ENCODE measurements at regions not wholly inside any gene's neighbourhood (a gene's known extent, or its start where the extent isn't known, plus 50 kb on each side); places are given as distances from the start of the nearest gene placed in this dataset.

DNA sequence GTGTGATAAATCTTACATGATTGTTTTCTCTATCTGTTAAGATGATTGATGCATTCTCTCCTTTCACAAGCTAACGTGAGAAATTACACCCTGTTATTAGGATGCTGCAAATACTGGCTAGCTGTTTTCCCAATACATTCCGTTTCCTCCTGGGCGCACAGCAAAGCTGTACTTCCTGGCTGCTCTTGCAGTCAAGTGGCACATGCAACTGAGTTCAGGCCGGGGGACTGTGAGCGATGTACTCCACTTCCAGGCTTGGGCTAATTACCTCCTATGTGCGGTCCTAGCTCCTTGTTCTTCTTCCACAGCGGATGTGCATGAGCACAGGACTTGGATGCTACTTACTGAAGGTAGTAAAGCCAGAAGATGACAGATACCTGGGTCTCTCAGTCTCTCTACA lies 234.9 kb upstream of the SESN3 start:
- H3K27me3 ChIP-seq (replicated peaks; ENCODE audit: control insufficient read depth, insufficient read depth, low read length), result no peaks in the 10 kb centered on the region
- H3K4me3 ChIP-seq (replicated peaks; ENCODE audit: low read depth, low read length), result no peak overlapping the region
- H3K36me3 ChIP-seq (ENCODE audit: control insufficient read depth, insufficient read depth, low read length), result no peaks in the 10 kb centered on the region
- TF ChIP-seq, protein P1, sequence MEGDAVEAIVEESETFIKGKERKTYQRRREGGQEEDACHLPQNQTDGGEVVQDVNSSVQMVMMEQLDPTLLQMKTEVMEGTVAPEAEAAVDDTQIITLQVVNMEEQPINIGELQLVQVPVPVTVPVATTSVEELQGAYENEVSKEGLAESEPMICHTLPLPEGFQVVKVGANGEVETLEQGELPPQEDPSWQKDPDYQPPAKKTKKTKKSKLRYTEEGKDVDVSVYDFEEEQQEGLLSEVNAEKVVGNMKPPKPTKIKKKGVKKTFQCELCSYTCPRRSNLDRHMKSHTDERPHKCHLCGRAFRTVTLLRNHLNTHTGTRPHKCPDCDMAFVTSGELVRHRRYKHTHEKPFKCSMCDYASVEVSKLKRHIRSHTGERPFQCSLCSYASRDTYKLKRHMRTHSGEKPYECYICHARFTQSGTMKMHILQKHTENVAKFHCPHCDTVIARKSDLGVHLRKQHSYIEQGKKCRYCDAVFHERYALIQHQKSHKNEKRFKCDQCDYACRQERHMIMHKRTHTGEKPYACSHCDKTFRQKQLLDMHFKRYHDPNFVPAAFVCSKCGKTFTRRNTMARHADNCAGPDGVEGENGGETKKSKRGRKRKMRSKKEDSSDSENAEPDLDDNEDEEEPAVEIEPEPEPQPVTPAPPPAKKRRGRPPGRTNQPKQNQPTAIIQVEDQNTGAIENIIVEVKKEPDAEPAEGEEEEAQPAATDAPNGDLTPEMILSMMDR (IDR thresholded peaks at IDR 0.05; ENCODE audit: insufficient read depth, low read length, poor library complexity, severe bottlenecking), result no peak
- no peak for DNase-seq (ENCODE audit: extremely low read depth, insufficient read length)

DNA sequence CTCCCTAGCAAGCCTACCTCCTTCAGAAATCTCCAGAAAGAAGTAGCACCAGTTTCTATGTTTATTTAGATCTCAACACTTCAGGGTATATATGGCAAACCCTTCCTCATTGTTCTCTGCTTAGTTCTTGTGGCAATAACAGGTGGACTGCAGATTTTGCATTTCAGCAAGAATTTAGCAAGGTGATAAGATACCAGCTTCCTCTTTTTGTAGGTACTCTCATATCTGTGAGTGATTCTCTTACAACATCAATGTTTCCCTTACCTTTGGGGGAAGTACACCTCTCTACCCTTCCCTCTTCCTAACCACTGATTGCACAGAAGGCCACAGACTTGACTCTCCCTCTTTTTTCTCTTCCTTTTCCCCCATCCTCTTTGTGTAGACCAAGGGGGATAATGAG lies 230.9 kb upstream of the SESN3 start:
- no peaks in the 10 kb centered on the region for H3K36me3 ChIP-seq (ENCODE audit: control insufficient read depth, insufficient read depth, low read length)
- H3K27me3 ChIP-seq (replicated peaks; ENCODE audit: control insufficient read depth, insufficient read depth, low read length), result no peaks in the 10 kb centered on the region
- TF ChIP-seq, protein P1 (IDR thresholded peaks at IDR 0.05; ENCODE audit: insufficient read depth, low read length, poor library complexity, severe bottlenecking), result no peak
- no peak for DNase-seq (ENCODE audit: extremely low read depth, insufficient read length)
- H3K4me3 ChIP-seq (replicated peaks; ENCODE audit: low read depth, low read length), result no peak overlapping the region

DNA sequence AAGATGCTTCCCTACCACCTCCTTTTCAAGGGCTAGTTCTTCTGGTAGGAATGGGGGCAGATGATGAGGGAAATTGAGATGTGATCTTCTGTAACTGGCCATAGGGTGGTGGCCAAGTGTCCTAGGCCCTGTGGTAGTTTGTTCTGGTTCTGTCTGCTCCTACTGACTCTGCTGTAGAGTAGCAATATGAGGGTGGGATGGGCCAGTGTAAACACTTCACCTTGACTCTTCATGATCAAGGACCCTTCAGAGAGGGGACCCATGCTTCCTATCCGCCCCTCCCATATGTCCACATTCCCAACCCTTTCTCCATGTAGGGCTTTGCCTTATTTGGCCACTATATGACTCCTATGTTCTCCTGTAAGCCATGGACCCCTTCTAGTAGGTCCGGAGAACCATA lies 230.3 kb upstream of the SESN3 start:
- no peaks in the 10 kb centered on the region for H3K36me3 ChIP-seq (ENCODE audit: control insufficient read depth, insufficient read depth, low read length)
- TF ChIP-seq, protein P1 (IDR thresholded peaks at IDR 0.05; ENCODE audit: insufficient read depth, low read length, poor library complexity, severe bottlenecking), result no peak
- H3K4me3 ChIP-seq (replicated peaks; ENCODE audit: low read depth, low read length), result no peak overlapping the region
- DNase-seq (ENCODE audit: extremely low read depth, insufficient read length), result no peak
- no peaks in the 10 kb centered on the region for H3K27me3 ChIP-seq (replicated peaks; ENCODE audit: control insufficient read depth, insufficient read depth, low read length)

DNA sequence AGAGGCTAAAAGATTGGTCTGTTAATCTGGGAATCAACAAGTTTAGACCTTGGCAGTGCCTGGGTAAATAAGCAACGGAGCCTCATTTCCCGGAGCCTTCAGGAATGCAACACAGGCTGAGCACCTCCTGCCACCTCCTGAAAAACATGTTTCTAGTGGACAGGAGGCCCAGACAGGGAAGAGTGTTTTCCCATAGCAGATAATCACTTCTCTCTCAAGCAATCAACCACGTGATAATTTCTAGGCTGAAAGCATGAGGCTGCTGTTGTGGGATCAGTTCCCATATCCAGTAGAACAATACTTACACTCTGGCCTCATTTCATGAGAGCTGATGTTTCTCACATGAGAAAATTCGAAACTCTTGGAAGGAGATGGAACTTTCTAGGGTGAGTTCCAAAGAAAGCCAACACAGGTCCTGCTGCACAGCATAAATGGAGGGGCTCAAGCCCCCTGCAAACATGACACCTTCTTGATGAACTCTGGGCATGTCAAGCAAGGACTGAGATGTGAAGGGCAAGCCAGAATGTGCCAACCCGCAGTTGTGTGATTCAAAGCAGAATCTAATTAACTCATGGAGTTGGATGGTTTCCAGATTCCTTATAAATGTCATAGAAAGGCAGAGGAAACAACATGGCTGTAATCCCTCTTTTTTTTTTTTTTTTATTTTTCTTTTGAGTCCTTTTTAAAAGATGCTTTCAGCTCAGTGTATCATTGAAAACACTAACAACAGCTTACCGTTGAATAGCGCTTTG lies 228.5 kb upstream of the SESN3 start:
- Histone ChIP-seq H3K36me3 (ENCODE audit: control insufficient read depth, insufficient read depth, low read length) (no peaks in the 10 kb centered on the region), H3K4me3 (replicated peaks; ENCODE audit: low read depth, low read length) (no peak overlapping the region), H3K27me3 (replicated peaks; ENCODE audit: control insufficient read depth, insufficient read depth, low read length) (no peaks in the 10 kb centered on the region; the same call in 1 of the 2 replicates)
- TF ChIP-seq, protein P1 (IDR thresholded peaks at IDR 0.05; ENCODE audit: insufficient read depth, low read length, poor library complexity, severe bottlenecking), result no peak
- no peak for DNase-seq (ENCODE audit: extremely low read depth, insufficient read length)

DNA sequence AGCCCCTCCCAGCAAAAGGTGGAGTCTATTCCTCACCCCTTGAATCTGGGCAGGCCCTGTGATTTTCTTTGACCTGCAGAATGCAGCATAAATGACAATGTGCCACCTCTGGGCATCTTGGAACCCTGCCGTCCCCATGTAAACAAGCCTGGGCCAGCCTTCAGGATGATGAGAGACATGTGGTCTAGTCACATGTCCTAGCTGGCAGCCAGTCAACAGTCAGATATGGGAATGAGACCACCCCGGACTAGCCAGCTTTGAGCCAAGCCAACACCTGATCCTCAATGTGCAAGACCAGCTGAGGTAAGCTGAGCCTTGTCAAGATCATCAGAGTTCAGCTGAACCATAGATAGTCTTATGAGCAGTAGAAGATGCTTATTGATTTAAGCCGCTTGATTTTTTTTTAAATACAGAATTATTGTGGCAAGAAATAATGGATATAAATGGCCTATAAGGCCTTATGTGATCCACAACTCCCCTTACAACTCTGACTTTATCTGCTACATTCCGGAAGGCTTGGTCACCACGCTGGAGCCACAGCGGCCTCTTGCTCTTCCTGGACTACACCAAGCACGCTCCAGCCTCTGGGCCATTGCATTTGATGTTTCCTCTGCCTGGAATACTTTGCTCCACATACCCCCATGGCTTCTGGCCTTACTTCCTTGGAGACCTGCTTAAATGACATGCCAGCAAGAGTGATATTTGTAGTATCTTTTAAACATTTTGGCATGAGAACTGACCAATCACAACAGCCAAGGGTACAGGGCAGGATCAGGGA lies 225.9 kb upstream of the SESN3 start:
- Histone ChIP-seq H3K36me3 (ENCODE audit: control insufficient read depth, insufficient read depth, low read length) (no peaks in the 10 kb centered on the region), H3K4me3 (replicated peaks; ENCODE audit: low read depth, low read length) (no peak overlapping the region), H3K27me3 (replicated peaks; ENCODE audit: control insufficient read depth, insufficient read depth, low read length) (no peaks in the 10 kb centered on the region; the same call in none of the 2 replicates)
- TF ChIP-seq, protein P1 (IDR thresholded peaks at IDR 0.05; ENCODE audit: insufficient read depth, low read length, poor library complexity, severe bottlenecking), result no peak
- DNase-seq (ENCODE audit: extremely low read depth, insufficient read length), result no peak

All from GM06990 (cell line).